MCF 10A (cell line): ENCODE measurements at regions not wholly inside any gene's neighbourhood (a gene's known extent, or its start where the extent isn't known, plus 50 kb on each side); places are given as distances from the start of the nearest gene placed in this dataset.

Source experiments
- BruUV-seq: library from RNA; stranded (reverse); fragments of 400-500 nt; replicated peaks from 2 replicates; lab custom pipeline; 2021; lab: Mats Ljungman, UMichigan
- CTCF ChIA-PET: fragments of 300-600 bp; sonication (Branson Sonifier 250); formaldehyde crosslinking; extraction: SDS; loops from one replicate; lab custom pipeline; 2021; ENCODE audit warnings: antibody characterized with exemption, inconsistent platforms; lab: Yijun Ruan, JAX
- POLR2A ChIA-PET: fragments of 300-600, 350-650 bp; sonication (Branson Sonifier 250); formaldehyde crosslinking; extraction: SDS; loops from one replicate; lab custom pipeline; 2020; ENCODE audit warnings: antibody characterized with exemption, inconsistent platforms; lab: Yijun Ruan, JAX
- DNase-seq: peaks from one replicate; pipeline ENCODE4 v3.0.0-alpha.2; 2018; ENCODE audit not compliant: unreplicated experiment
- H3K27ac Mint-ChIP-seq: one replicate; pipeline ENCODE4 v1.8.0; 2022; ENCODE audit warnings: mild to moderate bottlenecking, low read depth, mixed read lengths; ENCODE audit not compliant: unreplicated experiment
- H3K27me3 Mint-ChIP-seq: one replicate; pipeline ENCODE4 v1.8.0; 2022; ENCODE audit warnings: mixed read lengths; ENCODE audit not compliant: insufficient read depth, unreplicated experiment
- H3K36me3 Mint-ChIP-seq: one replicate; pipeline ENCODE4 v1.8.0; 2022; ENCODE audit warnings: mild to moderate bottlenecking, moderate library complexity, mixed read lengths; ENCODE audit not compliant: insufficient read depth, unreplicated experiment
- H3K4me1 Mint-ChIP-seq: one replicate; pipeline ENCODE4 v1.8.0; 2022; ENCODE audit warnings: mixed read lengths; ENCODE audit not compliant: insufficient read depth, unreplicated experiment
- H3K4me3 Mint-ChIP-seq: one replicate; pipeline ENCODE4 v1.8.0; 2022; ENCODE audit warnings: mild to moderate bottlenecking, moderate library complexity, mixed read lengths; ENCODE audit not compliant: unreplicated experiment
- H3K9me3 Mint-ChIP-seq: one replicate; pipeline ENCODE4 v1.8.0; 2022; ENCODE audit warnings: mixed read lengths; ENCODE audit not compliant: unreplicated experiment
- intact Hi-C: fragments of 100-400 bp; cut with micrococcal nuclease; formaldehyde crosslinking; loops from 2 replicates; pipeline ENCODE4 v1.14.1; 2022
- TF ChIP-seq, protein P1 (sequence below): fragments of 200-600 bp; IDR thresholded peaks from one replicate; pipeline ENCODE4 v1.8.0; 2022; ENCODE audit warnings: antibody characterized with exemption, mild to moderate bottlenecking; ENCODE audit not compliant: unreplicated experiment

DNA sequence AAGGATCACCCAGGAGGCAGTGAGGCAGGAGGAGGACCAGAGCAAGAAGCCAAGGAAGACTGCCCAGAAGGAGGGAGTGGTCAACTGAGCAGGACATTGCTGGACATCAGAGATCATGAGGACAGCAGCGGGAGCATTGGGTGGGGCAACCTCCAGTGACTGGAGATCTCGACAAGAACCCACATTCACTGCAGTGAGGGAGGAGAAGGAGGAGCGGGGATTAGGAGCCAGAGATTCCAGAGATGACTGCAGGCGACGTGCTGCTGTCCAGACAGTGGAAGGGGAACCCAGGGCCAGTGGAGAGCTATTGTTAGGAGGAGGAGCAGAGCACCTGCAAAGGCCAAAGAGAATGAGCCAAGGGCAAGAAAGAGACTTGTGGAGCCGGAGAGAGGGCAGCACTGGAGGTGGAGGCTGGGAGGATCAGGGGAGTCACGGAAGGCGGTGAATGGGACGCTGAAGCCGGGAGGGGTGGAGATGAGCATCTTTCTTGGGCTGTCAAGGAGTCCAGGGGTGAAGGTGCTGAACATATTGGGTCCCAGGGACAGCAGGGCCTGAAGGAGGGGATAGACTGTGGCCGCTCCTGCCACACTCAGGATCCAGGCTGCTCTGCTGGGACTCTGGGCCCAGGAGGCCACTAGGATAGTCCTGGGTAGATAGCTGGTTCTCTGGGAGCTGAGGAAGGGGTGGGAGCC lies 140.1 kb upstream of the UNC5B start:
- Mint-ChIP-seq H3K4me1 (peaks cover 4% of the 10 kb centered on the region), H3K27ac (no peak overlapping the region), H3K4me3 (no peak overlapping the region), H3K36me3 (peaks cover 4% of the 10 kb centered on the region), H3K9me3 (no peaks in the 10 kb centered on the region), H3K27me3 (peaks cover 38% of the 10 kb centered on the region)
- no peak for DNase-seq
- ChIA-PET CTCF (interaction anchor here (0.7 kb wide), 2 partner anchors 18 to 745 kb away, joined by 3 to 4 read pairs; no protein-coding TSS in a partner anchor), POLR2A (no interaction called here)
- TF ChIP-seq, protein P1, sequence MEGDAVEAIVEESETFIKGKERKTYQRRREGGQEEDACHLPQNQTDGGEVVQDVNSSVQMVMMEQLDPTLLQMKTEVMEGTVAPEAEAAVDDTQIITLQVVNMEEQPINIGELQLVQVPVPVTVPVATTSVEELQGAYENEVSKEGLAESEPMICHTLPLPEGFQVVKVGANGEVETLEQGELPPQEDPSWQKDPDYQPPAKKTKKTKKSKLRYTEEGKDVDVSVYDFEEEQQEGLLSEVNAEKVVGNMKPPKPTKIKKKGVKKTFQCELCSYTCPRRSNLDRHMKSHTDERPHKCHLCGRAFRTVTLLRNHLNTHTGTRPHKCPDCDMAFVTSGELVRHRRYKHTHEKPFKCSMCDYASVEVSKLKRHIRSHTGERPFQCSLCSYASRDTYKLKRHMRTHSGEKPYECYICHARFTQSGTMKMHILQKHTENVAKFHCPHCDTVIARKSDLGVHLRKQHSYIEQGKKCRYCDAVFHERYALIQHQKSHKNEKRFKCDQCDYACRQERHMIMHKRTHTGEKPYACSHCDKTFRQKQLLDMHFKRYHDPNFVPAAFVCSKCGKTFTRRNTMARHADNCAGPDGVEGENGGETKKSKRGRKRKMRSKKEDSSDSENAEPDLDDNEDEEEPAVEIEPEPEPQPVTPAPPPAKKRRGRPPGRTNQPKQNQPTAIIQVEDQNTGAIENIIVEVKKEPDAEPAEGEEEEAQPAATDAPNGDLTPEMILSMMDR = no peak
- BruUV-seq = no TSS peak
- intact Hi-C loops = no loop called here

DNA sequence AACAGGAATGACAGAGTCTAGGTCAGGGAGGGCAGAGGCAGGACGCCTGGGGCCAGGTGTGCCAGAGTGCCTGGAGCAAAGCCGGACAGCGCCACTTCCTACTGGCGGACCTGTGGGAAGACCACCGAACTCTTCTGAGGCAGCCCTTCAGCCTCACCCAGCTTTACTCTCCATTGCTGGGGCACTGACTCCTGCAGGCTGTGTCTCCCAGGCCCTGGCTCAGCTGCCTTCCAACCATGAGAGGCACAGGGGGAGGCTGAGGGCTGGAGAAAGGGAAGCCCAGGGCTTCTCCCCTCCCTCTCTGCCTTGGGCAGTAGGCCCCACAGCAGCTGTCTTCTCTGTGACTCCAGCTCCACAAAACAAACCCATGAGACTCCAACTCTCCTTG lies 139.6 kb upstream of the UNC5B start:
- TF ChIP-seq, protein P1 = no peak
- Mint-ChIP-seq H3K27ac (no peak overlapping the region), H3K4me3 (no peak overlapping the region), H3K27me3 (peaks cover 38% of the 10 kb centered on the region), H3K4me1 (peaks cover 5% of the 10 kb centered on the region), H3K9me3 (no peaks in the 10 kb centered on the region), H3K36me3 (peaks cover 4% of the 10 kb centered on the region)
- intact Hi-C loops = no loop called here
- ChIA-PET CTCF (interaction anchor here (0.7 kb wide), 1 partner anchor 744 kb away, joined by 3 read pairs; no protein-coding TSS in a partner anchor), POLR2A (no interaction called here)
- no TSS peak for BruUV-seq
- DNase-seq = no peak

DNA sequence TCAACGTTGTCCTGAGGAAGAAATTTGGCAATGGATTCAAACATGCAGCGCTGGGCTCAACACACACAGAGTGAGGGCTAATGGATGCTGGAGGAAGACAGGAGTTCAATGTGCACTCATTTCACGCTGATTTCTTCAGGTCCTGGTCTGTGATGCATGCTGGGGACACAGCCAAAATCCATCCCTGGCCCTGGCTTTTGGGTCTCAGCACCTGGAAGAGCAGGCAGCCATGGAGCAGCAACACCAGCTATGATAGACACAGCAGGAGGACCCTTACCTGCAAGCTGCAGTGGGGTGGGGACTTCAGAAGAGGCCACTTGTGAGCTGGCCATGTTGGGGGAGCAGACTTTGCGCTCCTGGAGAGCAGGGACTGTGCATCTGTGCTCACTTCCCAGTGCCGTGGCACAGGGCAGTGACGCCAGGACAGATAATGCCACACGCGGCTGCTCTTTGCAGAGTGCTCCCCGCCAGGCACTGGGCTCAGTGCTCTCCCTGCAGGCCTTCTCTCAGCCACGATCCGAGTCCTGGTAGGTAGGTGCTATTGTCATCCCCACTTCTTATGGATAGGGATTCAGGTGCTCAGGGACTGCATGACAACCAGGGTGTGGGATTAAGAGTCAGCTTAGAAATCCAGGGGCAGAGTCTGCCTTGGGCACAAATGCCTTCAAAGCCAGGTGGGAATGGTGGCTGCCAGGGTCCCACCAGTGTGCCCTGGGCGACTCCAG lies 138.8 kb upstream of the UNC5B start:
- intact Hi-C loops = no loop called here
- BruUV-seq = no TSS peak
- Mint-ChIP-seq H3K9me3 (no peaks in the 10 kb centered on the region), H3K27ac (no peak overlapping the region), H3K4me1 (peaks cover 5% of the 10 kb centered on the region), H3K36me3 (peaks cover 4% of the 10 kb centered on the region), H3K4me3 (no peak overlapping the region), H3K27me3 (peaks cover 38% of the 10 kb centered on the region)
- ChIA-PET POLR2A (no interaction called here), CTCF (interaction anchor here (0.5 to 1.2 kb wide), 2 partner anchors 147 to 151 kb away, joined by 3 read pairs; no protein-coding TSS in a partner anchor)
- TF ChIP-seq, protein P1 = no peak
- no peak for DNase-seq

DNA sequence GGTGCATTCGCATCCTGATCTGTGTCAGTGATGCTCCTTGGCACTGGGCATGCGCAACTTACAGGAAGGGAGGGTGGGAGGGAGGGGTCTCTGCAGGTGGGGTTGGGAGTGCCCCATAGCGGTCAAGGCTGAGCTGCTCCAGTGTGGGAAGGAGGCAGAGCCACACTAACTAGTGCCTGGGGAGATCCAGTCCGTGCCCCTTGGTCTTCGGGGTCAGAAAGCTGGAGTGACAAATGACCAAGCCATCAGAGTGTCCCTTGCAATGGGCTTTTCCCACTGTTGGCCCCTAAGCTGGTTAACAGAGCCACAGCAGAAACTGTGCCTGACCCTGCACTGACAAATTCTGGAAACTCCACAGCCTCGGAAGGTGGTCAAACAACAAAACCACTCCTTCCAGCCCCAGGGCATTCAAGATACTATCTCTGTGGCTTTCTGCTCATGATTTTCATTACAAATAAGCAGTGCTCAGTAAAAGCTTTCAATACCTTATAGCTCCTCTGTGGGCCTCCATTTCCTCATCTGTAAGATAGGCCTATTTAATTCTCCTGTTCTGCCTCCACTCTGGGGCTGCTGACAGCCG lies 138.1 kb upstream of the UNC5B start:
- H3K9me3 Mint-ChIP-seq = no peaks in the 10 kb centered on the region
- POLR2A ChIA-PET = interaction anchor here (0.6 to 0.7 kb wide), 2 partner anchors 10 to 26 kb away, joined by 3 to 4 read pairs; no protein-coding TSS in a partner anchor
- CTCF ChIA-PET = interaction anchor here (0.5 to 1.2 kb wide), 2 partner anchors 148 to 152 kb away, joined by 3 read pairs; no protein-coding TSS in a partner anchor
- H3K4me1 Mint-ChIP-seq = peaks cover 5% of the 10 kb centered on the region
- peaks cover 38% of the 10 kb centered on the region for H3K27me3 Mint-ChIP-seq
- no peak overlapping the region for H3K27ac Mint-ChIP-seq
- TF ChIP-seq, protein P1 = no peak
- peaks cover 4% of the 10 kb centered on the region for H3K36me3 Mint-ChIP-seq
- no TSS peak for BruUV-seq
- no peak overlapping the region for H3K4me3 Mint-ChIP-seq
- no peak for DNase-seq
- intact Hi-C loops = no loop called here
